Putamen (tissue), 1 donor: ENCODE measurements at regions not wholly inside any gene's neighbourhood (a gene's known extent, or its start where the extent isn't known, plus 50 kb on each side); places are given as distances from the start of the nearest gene placed in this dataset.

ENCODE experiments used
- DNase-seq: peaks from one replicate; pipeline ENCODE4 v3.0.0-alpha.2; 2016; ENCODE audit warnings: low spot score

DNA sequence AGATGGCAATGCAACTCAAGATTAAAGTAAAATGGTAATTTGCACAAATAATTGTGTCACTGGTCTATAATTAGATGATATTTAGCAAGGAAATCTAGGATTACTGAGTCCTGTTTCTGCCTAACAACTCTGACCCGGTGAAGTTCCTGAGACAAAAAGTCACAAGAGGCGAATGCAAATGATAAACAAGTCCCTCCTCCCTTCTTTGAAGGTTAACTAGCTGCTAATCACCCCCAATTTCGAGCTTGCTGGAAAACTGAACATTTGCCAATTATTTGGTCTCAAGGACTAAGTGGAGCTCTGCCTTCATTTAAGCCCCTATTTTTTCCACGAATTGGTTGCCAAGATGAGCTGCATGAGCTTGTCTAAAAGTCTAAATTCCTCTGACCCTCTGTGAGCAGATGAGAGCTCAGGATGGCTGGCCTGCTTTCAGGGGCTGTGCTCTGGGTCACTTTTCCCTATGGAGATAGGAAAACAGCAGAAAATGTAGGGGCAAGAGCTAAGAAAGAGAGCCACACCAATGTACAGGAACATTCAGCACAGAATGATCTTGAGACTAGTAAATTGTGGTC, 127.3 kb downstream of the MBL2 start:
- DNase-seq, result no peak

DNA sequence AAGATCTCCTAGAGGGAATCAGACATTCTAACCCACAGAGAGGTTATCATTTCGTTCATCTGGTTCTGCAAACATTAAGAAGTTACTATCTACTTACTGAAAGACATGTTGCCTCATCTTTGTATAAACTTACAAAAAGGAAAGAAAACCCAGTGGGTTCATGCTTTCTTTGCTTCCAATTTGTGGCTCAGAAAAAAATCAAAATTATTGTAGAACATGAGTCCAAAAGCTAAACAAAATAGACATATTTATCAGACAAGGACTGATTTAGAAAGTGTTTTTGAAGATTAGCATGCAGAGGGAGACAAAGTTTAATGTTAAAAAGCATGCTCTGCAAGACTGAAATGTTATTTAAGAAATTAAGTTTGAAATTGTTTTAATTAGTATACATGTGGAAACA, 123.1 kb downstream of the MBL2 start:
- DNase-seq, result no peak

DNA sequence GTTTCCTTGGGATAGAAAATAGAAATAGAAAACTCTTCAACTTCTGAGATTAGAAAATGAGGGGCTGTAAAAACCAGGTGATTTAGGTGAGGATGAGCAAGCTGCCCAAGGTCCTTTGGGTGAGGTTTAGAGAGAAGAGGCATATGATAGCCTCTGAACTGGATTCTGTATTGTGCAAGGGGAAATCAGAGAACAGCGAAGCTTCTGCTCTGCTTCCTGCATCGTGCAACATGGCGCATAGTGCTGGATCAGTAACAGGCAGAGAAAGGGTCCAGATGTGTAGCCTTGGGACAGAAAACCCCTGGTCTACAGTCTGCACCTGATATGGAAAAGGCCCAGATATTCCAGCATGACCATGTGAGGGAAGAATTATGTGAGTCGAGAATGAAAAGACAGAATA, 121.7 kb downstream of the MBL2 start:
- no peak for DNase-seq

DNA sequence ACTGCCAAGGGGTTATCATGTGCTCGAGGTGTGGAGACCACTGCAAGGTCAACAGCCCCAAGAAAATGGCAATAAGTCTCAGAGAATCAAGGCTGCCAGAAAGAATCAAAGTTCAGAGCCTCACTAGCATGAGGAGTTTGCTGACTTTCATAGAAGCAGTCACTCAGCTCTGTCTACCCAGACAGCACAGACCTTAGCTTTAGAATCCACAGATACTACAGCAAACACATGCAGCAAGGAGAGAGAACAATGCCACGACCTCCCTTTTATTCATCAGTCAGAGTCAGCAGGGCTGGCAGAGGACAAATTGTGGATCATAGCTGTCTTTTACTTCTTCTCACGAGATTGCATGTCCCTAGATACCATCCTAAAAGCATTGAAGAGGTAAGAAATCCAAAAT, 121.3 kb downstream of the MBL2 start:
- no peak for DNase-seq

DNA sequence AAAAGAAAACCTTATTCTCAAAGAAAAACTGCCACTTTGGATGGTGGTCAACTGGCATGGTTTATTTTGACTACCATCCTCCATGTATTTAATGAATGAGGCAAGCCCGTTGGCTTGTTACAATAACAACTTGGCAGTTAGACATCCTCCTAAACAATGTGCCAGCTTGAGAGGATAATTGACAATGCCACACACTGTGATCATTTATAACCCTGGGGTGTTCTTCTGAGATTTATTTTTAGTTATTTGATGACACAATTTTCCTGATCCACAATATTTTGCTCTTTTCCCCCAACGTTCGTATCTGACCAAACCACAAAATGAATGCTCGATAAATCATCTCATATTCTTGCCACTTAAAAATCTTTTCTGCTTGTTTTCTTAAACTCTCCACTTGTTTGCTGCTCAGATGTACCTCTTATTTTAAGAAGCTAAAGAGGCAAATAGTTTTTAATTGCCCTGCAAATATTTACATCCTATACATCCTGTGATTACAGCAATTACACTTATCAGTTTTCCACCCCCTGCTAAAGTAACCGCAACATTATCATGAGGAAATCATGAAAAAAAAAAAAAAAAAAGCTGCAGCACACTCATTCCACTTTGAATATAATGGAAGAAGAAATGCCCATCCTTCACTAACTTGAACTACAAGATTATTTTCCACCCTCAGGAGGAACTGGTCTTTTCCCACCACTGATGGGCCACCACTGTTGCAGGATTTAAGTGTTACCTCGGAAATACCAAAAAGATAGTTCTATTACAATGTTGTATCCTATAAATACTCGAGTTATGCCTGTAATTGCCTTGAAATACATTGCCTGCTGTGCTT, 119.9 kb downstream of the MBL2 start:
- peak; percentile 87 for DNase-seq

DNA sequence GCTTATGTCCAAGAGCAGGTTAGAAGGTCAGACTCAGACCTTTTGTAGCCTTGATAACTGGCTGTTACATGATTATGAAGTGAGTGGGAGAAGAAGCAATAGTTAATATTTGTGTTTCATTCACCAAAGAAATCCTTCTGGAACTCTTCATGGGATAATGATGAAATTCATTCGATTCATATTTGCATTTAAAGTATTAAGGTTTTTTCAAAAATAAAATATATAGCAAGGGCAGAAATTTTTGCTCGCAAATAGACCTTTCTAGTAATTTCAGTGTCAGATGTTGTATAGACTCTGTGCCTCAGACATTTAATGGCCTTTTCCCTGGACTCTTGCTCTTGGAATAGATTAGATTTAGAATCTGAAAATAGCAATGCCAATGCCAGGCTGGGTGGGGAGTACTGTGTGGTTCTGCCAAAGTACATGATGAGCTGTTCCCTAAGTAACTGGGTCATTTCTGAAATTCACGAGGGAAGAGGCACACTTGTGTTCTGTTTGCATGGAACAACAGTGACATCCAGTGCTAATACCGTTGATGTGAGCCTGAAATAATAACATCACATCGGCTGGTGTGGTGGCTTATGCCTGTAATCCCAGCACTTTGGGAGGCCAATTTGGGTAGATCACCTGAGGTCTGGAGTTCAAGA, 119.2 kb downstream of the MBL2 start:
- peak; percentile 66 for DNase-seq

DNA sequence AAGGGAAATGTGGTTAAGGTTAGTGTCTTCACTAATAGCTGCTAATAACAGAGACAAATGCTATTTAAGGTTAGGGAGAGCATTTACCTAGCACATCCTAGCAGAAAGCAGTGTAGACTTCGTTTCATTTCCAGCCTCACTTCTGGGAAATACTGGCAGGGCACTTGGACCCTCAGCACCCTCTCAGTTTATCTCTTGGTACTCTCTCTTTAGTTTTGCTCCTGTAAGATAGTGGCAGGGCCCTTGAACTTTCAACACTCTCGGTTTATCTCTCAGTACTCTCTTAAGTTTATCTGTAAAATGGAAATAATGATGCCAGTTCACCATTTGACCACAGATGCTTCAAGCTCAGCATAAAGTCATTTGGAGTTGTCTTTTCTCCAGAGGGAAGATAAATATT, 118.4 kb downstream of the MBL2 start:
- no peak for DNase-seq

DNA sequence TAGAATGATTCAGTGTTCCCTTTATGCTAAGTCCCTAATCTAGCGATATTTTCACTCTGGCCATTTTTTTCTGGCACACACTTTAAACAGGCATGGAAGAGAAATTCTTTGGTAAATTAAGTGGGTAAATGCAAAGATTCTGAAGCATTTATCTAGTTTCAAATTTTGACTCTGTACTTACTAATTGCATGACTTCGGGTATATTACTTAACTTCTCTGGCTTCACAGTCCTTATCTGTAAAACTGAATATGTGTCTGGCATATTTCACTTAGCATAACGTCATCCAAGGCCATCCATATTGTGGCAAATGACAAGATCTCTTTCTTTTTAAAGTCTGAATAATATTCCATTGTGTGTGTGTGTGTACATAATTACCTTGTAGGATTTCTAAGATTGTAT, 114.5 kb downstream of the MBL2 start:
- DNase-seq, result no peak

DNA sequence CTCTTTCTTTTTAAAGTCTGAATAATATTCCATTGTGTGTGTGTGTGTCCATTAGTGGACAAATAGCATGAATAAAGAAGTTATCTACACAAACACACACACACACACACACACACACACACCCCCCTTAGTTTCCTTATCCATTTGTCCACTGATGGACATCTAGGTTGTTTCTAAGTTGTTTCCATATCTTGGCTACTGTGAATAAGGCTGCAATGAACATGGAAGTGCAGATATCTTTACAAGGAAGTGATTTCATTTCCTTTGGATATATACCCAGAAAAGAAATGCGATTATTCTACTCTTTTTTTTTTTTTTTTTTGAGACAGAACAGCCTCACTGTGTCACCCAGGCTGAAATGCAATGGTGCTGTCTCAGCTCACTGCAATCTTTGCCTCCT, 113.5 kb downstream of the MBL2 start:
- no peak for DNase-seq

DNA sequence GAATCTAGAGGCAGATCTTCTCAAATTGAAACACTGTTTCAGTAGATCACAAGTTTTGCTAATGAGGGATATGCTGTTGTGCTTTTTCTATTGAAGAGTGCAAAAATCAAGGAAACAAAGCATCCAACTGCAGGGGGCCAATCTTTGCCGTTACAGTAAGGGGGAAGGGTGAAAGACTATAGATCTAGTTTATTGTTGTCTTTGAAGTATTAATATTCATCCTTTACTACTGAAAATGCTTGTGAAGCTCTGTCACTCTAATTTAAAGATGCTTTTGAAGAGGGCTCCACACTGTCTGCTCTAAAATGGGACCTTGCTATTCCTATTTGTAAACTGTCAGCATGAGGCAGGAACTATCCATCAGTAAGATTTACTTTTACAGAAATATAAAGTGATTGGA, 110.3 kb downstream of the MBL2 start:
- DNase-seq, result no peak

DNA sequence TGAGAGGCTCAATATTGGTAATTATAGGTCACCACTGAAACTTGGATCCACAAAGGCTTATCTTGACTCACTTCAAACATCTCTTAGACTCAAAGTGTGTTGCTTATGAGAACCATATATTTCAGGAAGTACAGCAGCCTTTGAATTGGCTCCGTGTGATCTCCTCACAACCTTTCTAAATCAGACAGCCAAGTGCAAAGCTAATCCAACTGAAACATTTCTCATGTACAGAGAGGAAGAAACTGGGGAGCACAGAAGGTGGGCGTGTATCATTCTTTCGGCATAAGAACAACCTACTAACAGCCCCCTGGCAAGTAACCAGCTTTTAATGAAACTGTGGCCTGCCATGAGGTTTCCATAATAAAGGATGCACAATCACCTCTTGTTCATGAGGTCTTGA, 109.4 kb downstream of the MBL2 start:
- no peak for DNase-seq

DNA sequence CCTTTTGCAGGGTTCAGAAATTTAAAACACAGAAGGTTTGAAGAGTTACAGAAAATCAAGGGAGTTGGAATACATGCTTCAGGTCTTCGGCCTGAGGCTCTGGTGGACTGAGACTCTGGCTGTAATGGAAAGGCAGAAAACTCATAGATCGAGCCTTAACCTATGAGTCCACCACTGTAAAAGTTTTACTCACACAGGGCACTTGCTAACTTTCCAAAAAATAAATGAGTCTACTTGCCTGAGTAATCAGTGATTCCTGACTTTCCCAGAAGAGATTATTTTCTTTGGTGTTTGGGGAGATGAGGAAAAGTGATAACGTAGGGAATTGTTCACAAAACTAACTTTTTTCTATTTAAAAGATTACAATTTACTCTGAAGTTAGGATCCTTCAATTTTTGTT, 108.0 kb downstream of the MBL2 start:
- DNase-seq, result no peak

DNA sequence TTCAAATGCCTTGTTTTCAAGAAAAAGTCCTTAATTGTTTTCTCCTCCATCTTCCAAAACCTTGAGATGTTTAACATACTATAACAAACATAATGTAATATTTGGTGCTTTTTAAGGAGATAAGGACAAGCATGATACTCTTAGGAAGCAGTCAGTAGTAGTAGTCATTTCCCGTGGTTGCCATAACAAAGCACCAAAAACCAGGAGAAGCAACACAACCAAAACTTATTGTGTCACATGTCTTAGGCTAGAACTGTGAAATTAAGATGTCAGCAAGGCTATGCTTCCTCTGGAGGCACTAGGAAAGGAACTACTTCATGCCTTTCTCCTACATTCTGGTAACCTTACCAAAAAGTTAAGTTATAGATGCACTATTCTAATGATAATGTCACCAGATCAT, 106.8 kb downstream of the MBL2 start:
- DNase-seq, result no peak

DNA sequence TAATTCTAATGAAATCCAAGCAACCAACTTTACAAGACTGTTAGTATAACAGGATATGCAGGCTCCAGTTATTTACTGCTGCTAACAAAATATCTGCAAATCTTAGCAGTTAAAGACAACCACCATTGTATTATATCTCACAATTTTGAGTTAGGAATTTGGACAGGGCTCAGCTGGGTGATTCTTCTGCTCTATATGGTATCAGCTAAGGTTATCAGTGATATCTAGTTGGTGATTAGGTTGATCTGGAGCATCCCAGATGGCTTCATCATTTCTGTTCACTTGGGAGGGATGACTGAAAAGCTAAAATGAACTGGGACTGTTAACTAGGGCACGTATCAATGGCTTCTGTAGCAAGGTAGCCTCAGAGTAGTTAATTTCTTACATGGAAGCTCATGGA, 105.7 kb downstream of the MBL2 start:
- DNase-seq, result no peak

DNA sequence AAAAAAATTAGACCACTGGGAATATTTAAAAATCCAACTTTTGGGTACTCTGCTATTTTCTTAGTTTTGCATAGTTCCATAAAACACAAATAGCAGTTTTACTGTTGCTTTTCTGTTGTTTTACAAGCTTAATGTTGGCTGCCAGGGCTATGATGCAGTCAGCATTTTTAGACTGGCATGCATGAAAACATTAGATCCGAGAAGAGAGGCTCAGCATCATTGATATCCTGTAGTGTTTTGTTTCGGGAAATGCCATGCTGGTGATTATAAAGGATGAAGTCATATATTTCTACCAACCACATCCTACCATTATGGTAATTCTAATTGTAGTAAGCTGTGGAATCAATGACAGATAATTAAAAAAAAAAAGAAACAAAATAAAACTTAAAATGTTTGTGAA, 104.6 kb downstream of the MBL2 start:
- no peak for DNase-seq

DNA sequence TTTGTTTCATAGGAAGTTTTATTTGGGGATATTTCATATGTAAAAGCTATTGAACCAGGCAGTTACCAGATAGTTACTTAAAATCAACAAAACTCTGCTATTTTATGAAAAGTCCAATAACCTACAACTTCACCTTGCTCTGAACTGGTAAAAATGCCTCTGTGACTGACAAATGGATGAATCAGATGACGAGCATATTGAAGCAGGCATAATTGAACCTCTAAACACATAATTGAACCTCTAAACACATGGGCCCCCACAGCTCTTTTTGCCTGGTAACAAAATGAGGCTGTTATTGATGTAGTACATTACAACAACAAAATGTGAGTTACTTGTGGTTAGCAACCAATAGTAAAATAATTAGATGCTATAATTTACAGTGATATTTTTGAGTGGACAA, 99.7 kb downstream of the MBL2 start:
- DNase-seq, result no peak

DNA sequence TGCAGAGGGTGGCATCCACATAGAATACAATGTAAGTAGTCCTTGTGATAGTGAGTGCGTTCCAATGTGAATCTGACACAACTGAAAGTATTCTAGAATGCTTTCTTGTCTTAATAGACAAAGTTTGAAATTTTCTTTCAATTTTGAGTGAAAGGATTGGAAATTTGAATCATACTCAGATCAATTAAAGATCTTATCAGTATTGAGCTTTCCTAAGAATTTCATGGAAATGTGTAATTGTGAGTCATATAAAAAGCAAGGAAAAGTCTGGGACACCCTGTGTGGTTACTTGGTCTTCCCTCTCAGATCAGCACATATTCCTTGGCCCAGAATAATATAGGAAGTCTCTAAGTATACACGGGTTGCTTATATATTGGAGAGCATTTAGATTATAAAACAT, 99.1 kb downstream of the MBL2 start:
- DNase-seq, result no peak

DNA sequence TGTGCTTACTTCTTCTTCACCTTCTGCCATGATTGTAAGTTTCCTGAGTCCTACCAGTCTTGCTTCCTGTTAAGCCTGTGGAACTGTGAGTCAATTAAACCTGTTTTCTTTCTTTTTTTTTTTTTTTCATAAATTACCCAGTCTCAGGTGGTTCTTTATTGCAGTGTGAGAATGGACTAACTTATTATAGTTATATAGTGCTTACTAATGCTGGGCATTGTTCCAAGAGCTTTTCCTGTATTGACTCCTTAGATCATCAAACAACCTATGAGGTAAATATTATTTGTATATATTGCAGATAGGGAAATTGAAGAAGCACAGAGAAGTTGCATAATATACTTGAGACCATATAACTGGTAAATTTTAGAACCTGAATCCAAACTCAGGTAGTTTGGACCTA, 98.1 kb downstream of the MBL2 start:
- DNase-seq, result no peak

DNA sequence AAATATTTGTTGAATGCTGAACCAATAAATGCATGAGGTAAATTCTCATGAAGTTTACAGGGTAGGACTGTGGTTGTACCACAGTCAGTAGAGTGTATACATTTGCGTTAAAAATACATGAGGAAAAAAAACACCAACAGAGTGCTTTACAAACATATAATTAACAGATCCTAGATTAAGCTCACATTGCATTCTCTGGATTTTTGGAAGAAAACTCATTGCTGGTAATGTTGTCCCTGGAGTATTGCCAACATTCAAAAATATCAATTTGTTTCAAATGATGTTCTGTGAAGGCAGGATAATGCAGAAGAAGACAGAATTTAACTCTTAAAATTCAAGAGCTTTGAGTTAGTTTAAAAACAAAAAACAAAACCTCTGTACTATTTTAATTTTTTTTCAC, 95.5 kb downstream of the MBL2 start:
- no peak for DNase-seq

DNA sequence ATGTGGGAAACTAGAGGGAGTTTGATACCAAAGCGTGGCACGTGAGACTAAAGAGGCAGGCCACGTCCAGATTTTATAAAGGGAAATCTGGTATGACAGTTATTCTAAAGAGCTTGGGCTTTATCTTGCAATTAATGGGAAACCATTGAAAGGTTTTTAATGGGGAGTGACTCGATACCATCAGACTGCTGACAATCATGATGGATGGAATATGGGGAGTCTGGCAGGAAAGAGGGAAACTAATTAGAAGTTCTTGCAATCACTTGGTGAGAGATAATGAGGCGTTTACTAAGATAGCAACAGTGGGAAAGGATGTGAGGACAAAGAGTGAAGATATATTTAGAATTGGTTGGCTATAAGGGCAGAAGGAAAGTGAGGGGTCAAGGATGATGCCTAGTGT, 94.0 kb downstream of the MBL2 start:
- DNase-seq, result no peak

DNA sequence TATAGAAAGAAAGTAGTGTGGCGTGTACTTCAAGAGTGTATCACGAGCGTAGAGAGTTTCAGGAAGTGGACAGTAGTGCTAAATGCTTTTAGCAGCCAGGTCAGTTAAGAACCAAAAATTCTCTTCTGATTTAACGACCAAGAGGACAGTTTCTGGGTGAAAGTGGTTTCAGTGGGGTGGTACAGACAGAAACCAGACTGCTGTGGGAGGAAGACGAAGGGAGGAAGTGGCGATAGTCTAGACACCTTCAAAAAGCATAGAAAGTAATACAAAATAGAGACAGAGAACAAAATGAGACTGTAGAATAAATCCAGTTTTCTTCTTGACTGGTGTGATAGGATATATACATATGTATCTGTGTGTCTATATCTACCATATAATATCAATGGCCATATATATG, 93.5 kb downstream of the MBL2 start:
- DNase-seq, result no peak

DNA sequence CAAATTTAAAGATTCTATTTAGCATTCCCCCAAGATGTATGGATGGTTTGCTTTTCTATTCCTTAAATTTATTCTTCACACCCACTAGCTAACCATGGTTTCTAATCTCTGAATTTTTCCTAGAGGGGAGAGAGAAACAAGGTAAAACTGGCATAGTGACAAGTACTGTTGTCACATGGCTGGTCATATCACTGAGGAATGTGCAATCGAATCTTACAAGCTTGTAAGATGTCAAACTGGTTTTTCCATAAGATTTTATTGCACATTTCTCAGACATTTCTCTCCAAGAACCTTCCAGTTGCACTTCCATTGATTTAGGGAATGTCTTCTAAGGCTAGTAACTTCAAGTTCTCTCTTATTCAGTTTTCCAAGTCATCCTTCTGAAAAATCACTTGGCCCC, 89.8 kb downstream of the MBL2 start:
- no peak for DNase-seq

DNA sequence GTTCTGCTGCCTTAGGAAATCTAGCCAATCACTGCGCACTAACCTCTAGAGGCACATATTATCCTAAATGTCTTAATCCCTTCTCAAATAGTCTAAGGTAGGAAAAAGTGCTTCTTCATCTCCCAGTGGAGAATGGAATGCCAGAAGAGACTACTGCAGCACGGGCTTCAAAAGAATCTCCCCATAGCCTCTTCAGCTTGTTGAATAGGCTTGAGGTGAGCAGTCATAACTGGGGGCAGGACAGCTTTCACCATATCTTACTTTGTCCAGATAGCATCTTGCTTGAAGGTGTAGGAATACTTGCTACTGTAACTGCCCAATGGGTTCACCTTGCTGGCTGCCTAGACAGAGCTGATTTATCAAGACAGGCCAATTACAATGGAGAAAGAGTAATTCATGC, 88.8 kb downstream of the MBL2 start:
- DNase-seq, result no peak

DNA sequence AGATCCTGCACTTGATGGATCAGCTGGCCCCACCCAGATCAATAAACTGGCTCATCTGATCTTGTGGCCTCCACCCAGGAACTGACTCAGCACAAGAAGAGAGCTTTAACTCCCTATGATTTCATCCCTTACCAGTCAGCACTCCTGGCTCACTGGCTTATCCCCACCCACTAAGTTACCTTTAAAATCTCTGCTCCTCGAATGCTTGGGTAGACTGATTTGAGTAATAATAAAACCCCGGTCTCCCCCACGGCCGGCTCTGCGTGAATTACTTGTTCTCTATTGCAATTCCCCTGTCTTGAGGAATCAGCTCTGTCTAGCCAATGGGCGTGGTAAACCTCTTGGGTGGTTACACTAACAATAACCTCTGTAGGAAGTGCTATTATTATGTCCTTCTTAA, 83.7 kb downstream of the MBL2 start:
- DNase-seq, result no peak
